ENCODE measurements at regions not wholly inside any gene's neighbourhood (a gene's known extent, or its start where the extent isn't known, plus 50 kb on each side); places are given as distances from the start of the nearest gene placed in this dataset.

GRCh38 chr4:34279011-34279410 is 1965.3 kb downstream of the ARAP2 start:
- ChIA-PET POLR2A (no interaction called here), CTCF (no interaction called here)
- Histone ChIP-seq H3K27ac (no peak overlapping the region), H3K9me3 (no peaks in the 10 kb centered on the region), H3K4me1 (no peaks in the 10 kb centered on the region), H3K4me2 (no peak overlapping the region), H3K4me3 (no peak overlapping the region)
- FAIRE-seq (no peak), ATAC-seq (no peak), DNase-seq (ENCODE audit: low read depth in 1 of 2, low spot score in 1 of 2) (no peak)
- TF ChIP-seq EHF (CRISPR knock-in tag; IDR thresholded peaks at IDR 0.05) (no peak), RNF2 (IDR thresholded peaks at IDR 0.05; ENCODE audit: borderline replicate concordance, low read depth) (no peak), TP53 (CRISPR knock-in tag; IDR thresholded peaks at IDR 0.05) (no peak), TFCP2L1 (CRISPR knock-in tag; IDR thresholded peaks at IDR 0.05) (no peak), ESRRA (IDR thresholded peaks at IDR 0.05; ENCODE audit: borderline replicate concordance, low read length) (no peak), ZNF302 (CRISPR knock-in tag; IDR thresholded peaks at IDR 0.05) (no peak), RARB (CRISPR knock-in tag; IDR thresholded peaks at IDR 0.05) (no peak), EP300 (IDR thresholded peaks at IDR 0.05) (no peak), HES2 (IDR thresholded peaks at IDR 0.05) (no peak), KDM5A (IDR thresholded peaks at IDR 0.05) (no peak), ATOH8 (CRISPR knock-in tag; IDR thresholded peaks at IDR 0.05; ENCODE audit: low read depth) (no peak), CTCF (IDR thresholded peaks at IDR 0.05) (no peak), NFE2L2 (conservative IDR thresholded peaks at IDR 0.05; ENCODE audit: low read length) (no peak), MAZ (IDR thresholded peaks at IDR 0.05; ENCODE audit: borderline replicate concordance, low read depth, low read length) (no peak), ZFP36 (IDR thresholded peaks at IDR 0.05; ENCODE audit: borderline replicate concordance, partially characterized antibody) (no peak), POLR2A (IDR thresholded peaks at IDR 0.05; ENCODE audit: low read length) (no peak), SREBF2 (IDR thresholded peaks at IDR 0.05) (no peak)
- TF ChIP-seq, protein P1, sequence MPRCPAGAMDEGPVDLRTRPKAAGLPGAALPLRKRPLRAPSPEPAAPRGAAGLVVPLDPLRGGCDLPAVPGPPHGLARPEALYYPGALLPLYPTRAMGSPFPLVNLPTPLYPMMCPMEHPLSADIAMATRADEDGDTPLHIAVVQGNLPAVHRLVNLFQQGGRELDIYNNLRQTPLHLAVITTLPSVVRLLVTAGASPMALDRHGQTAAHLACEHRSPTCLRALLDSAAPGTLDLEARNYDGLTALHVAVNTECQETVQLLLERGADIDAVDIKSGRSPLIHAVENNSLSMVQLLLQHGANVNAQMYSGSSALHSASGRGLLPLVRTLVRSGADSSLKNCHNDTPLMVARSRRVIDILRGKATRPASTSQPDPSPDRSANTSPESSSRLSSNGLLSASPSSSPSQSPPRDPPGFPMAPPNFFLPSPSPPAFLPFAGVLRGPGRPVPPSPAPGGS (IDR thresholded peaks at IDR 0.05) = no peak
- TF ChIP-seq, protein P2, sequence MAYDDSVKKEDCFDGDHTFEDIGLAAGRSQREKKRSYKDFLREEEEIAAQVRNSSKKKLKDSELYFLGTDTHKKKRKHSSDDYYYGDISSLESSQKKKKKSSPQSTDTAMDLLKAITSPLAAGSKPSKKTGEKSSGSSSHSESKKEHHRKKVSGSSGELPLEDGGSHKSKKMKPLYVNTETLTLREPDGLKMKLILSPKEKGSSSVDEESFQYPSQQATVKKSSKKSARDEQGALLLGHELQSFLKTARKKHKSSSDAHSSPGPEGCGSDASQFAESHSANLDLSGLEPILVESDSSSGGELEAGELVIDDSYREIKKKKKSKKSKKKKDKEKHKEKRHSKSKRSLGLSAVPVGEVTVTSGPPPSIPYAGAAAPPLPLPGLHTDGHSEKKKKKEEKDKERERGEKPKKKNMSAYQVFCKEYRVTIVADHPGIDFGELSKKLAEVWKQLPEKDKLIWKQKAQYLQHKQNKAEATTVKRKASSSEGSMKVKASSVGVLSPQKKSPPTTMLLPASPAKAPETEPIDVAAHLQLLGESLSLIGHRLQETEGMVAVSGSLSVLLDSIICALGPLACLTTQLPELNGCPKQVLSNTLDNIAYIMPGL (CRISPR knock-in tag; IDR thresholded peaks at IDR 0.05; ENCODE audit: borderline replicate concordance) = no peak

DNA sequence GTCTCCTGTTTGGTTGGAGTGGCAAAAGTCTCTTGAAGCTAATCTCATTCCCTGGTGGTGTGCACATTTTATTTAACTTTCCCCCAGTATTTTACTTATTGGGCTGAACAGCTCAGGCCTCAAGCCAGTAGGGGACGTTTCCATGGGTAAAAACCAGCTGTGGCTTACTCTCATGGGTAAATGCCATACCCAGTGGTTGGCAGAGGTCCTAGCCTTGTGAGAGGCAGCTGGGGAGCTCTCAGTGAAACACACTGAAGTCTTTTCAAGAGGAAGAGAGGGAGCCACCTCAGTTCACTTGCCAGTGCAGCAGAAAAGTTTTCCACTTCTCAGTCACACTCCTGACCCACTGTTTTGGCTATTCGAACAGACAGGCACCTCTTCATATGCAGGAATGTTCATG is 1964.2 kb downstream of the ARAP2 start:
- Histone ChIP-seq H3K27ac (no peak overlapping the region), H3K4me3 (no peak overlapping the region), H3K4me2 (no peak overlapping the region), H3K9me3 (no peaks in the 10 kb centered on the region), H3K4me1 (no peaks in the 10 kb centered on the region)
- 8% methylated on average over 1 of the region's 2 CpGs for WGBS (ENCODE audit: missing lambda C conversion rate)
- ChIA-PET POLR2A (no interaction called here), CTCF (no interaction called here)
- FAIRE-seq = no peak
- ATAC-seq = no peak
- DNase-seq (ENCODE audit: low read depth in 1 of 2, low spot score in 1 of 2) = no peak
- TF ChIP-seq, protein P3, sequence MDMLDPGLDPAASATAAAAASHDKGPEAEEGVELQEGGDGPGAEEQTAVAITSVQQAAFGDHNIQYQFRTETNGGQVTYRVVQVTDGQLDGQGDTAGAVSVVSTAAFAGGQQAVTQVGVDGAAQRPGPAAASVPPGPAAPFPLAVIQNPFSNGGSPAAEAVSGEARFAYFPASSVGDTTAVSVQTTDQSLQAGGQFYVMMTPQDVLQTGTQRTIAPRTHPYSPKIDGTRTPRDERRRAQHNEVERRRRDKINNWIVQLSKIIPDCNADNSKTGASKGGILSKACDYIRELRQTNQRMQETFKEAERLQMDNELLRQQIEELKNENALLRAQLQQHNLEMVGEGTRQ (IDR thresholded peaks at IDR 0.05) = no peak
- TF ChIP-seq HOXB13 (CRISPR knock-in tag; IDR thresholded peaks at IDR 0.05; ENCODE audit: low read depth) (no peak), KDM1A (IDR thresholded peaks at IDR 0.05; ENCODE audit: low read depth) (no peak), MAX (IDR thresholded peaks at IDR 0.05) (no peak), POLR2AphosphoS2 (conservative IDR thresholded peaks at IDR 0.05; ENCODE audit: low read length) (no peak), BHLHE40 (IDR thresholded peaks at IDR 0.05; ENCODE audit: low read depth, low read length) (no peak), MAZ (IDR thresholded peaks at IDR 0.05; ENCODE audit: borderline replicate concordance, low read depth, low read length) (no peak), NR3C1 (IDR thresholded peaks at IDR 0.05) (no peak), ZC3H11A (IDR thresholded peaks at IDR 0.05) (no peak), EHMT2 (IDR thresholded peaks at IDR 0.05; ENCODE audit: low read depth) (no peak)
